ENCODE measurements at regions not wholly inside any gene's neighbourhood (a gene's known extent, or its start where the extent isn't known, plus 50 kb on each side); places are given as distances from the start of the nearest gene placed in this dataset.

- H3K4me2 ChIP-seq (ENCODE audit: insufficient read depth, low read length), result no peak overlapping the region
- H3K4me3 ChIP-seq (replicated peaks in 1 of 3; ENCODE audit: insufficient read depth in 1 of 3, low read depth in 1 of 3, low read length in 3 of 3), result no peak overlapping the region
- H3K9me3 ChIP-seq (replicated peaks; ENCODE audit: control insufficient read depth, insufficient read depth, low read length), result no peaks in the 10 kb centered on the region
- no peak for TF ChIP-seq MYC (IDR thresholded peaks at IDR 0.05; ENCODE audit: low read depth, low read length)
- no peak for TF ChIP-seq MAX (IDR thresholded peaks at IDR 0.05; ENCODE audit: insufficient read depth, insufficient read length)
- TF ChIP-seq EZH2 (IDR thresholded peaks at IDR 0.05; ENCODE audit: borderline replicate concordance, low read depth, low read length, severe bottlenecking), result no peak
- no peak for TF ChIP-seq POLR2A (IDR thresholded peaks at IDR 0.05; ENCODE audit: low read depth, low read length)
- CTCF ChIA-PET, result interaction anchor here (1.0 to 1.5 kb wide), 2 partner anchors 11 to 48 kb away, joined by 3 to 4 read pairs; no protein-coding TSS in a partner anchor
- POLR2A ChIA-PET, result no interaction called here
- H3K9ac ChIP-seq (replicated peaks; ENCODE audit: extremely low read depth, insufficient read depth, low read length), result no peak overlapping the region
- no peak overlapping the region for H2AFZ ChIP-seq (ENCODE audit: low read depth, low read length)
- dilution Hi-C loops (cut with MboI; ENCODE audit: extremely low pct_ligation_motif_present, low sequenced_read_pairs), result no loop called here
- H3K4me1 ChIP-seq (ENCODE audit: control insufficient read depth, extremely low read depth, insufficient read depth, low read length), result peaks cover 10% of the 10 kb centered on the region
- H4K20me1 ChIP-seq (replicated peaks; ENCODE audit: control insufficient read depth, extremely low read depth, insufficient read depth, low read length), result no peaks in the 10 kb centered on the region
- H3K36me3 ChIP-seq (ENCODE audit: control insufficient read depth in 2 of 2, extremely low read depth in 1 of 2, insufficient read depth in 2 of 2, low read length in 2 of 2), result no peaks in the 10 kb centered on the region
- H3K9me1 ChIP-seq (replicated peaks; ENCODE audit: control insufficient read depth, extremely low read depth, insufficient read depth, low read length), result no peaks in the 10 kb centered on the region
- no peaks in the 10 kb centered on the region for H3K79me2 ChIP-seq (ENCODE audit: control insufficient read depth, insufficient read depth, low read length)
- no peaks in the 10 kb centered on the region for H3K27me3 ChIP-seq (ENCODE audit: control insufficient read depth in 2 of 2, insufficient read depth in 2 of 2, low read length in 2 of 2)
- intact Hi-C loops (cut with micrococcal nuclease), result no loop called here
- FAIRE-seq (no peak), DNase-seq (ENCODE audit: low read depth, low spot score) (no peak)
- no TSS peak for BruUV-seq (replicated peaks)
- H3K27ac ChIP-seq (ENCODE audit: insufficient read depth, low read depth, low read length), result no peak overlapping the region
Observed at GRCh38 chr5:67363180-67363709, 166.6 kb upstream of the CD180 start.

DNA sequence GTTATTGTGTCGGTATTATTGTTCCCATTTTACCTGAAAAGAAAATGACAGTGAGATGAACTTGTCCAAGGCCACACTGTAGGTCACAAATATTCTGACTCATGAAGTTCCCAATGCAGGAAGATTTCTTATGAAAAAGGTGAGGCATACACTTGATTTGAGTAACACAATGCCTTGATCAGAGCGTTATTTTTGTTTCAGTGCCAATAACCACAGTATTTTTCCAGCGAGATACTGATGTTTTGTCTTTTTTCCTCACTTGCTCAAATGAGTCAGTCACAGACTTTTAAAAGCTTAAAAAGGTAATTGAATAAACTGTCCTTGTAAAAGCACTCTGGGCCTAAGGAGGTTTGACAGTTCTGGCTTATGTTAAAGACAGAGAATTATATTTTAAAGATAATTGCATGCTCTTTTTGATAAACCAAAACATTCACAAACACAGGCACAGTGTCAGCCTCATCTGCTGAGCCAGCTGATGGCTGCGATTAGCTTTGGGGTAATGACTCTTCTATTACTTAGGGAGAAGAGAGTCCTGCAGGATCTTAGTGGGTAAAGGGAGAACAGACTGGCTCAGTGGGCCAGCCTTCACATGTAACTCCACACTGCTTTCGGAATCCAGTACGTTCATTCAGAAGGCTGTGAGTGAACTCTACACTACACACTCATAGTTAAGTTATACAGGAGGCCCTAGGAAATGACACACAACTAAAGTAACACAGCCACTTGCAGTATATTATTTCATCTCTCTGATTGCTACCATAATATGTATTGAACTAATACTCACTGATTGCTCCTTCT lies 165.5 kb upstream of the CD180 start:
- Histone ChIP-seq H3K79me2 (ENCODE audit: control insufficient read depth, insufficient read depth, low read length) (no peaks in the 10 kb centered on the region), H3K9me3 (replicated peaks; ENCODE audit: control insufficient read depth, insufficient read depth, low read length) (no peaks in the 10 kb centered on the region), H3K9ac (replicated peaks; ENCODE audit: extremely low read depth, insufficient read depth, low read length) (no peak overlapping the region), H3K4me1 (ENCODE audit: control insufficient read depth, extremely low read depth, insufficient read depth, low read length) (peaks cover 10% of the 10 kb centered on the region), H3K36me3 (ENCODE audit: control insufficient read depth in 2 of 2, extremely low read depth in 1 of 2, insufficient read depth in 2 of 2, low read length in 2 of 2) (no peaks in the 10 kb centered on the region), H3K9me1 (replicated peaks; ENCODE audit: control insufficient read depth, extremely low read depth, insufficient read depth, low read length) (no peaks in the 10 kb centered on the region), H3K4me2 (ENCODE audit: insufficient read depth, low read length) (peak overlapping the region; percentile 17), H3K27ac (ENCODE audit: insufficient read depth, low read depth, low read length) (peak overlapping the region; percentile 11), H2AFZ (ENCODE audit: low read depth, low read length) (peak overlapping the region; percentile 57), H3K4me3 (replicated peaks in 1 of 3; ENCODE audit: insufficient read depth in 1 of 3, low read depth in 1 of 3, low read length in 3 of 3) (no peak overlapping the region), H4K20me1 (replicated peaks; ENCODE audit: control insufficient read depth, extremely low read depth, insufficient read depth, low read length) (no peaks in the 10 kb centered on the region), H3K27me3 (ENCODE audit: control insufficient read depth in 2 of 2, insufficient read depth in 2 of 2, low read length in 2 of 2) (no peaks in the 10 kb centered on the region)
- no TSS peak for BruUV-seq (replicated peaks)
- FAIRE-seq (peak; percentile 46), DNase-seq (ENCODE audit: low read depth, low spot score) (peak; percentile 82)
- ChIA-PET CTCF (interaction anchor here (0.7 to 1.5 kb wide), 3 partner anchors 9 to 258 kb away, joined by 3 to 4 read pairs (median 3); no protein-coding TSS in a partner anchor), POLR2A (no interaction called here)
- TF ChIP-seq FOS (IDR thresholded peaks at IDR 0.05; ENCODE audit: borderline replicate concordance, insufficient read depth, low read length), result peak; percentile 24
- TF ChIP-seq MAX (IDR thresholded peaks at IDR 0.05; ENCODE audit: insufficient read depth, insufficient read length), result no peak
- intact Hi-C loops (cut with micrococcal nuclease), result no loop called here
- dilution Hi-C loops (cut with MboI; ENCODE audit: extremely low pct_ligation_motif_present, low sequenced_read_pairs), result no loop called here

Measured in endothelial cell of umbilical vein (primary cell).